GM12878 (cell line): ENCODE measurements at regions not wholly inside any gene's neighbourhood (a gene's known extent, or its start where the extent isn't known, plus 50 kb on each side); places are given as distances from the start of the nearest gene placed in this dataset.

Source experiments
- EZH2 ChIP-seq: IDR thresholded peaks from 2 replicates; pipeline ENCODE4 v1.6.1; 2012; ENCODE audit warnings: low read depth, mild to moderate bottlenecking, control low read depth, inconsistent platforms, low read length, borderline replicate concordance; ENCODE audit not compliant: control insufficient read depth
- MYB ChIP-seq: fragments of 150-350 bp; IDR thresholded peaks from 2 replicates; pipeline ENCODE4 v1.6.1; 2014; ENCODE audit warnings: mild to moderate bottlenecking, low read depth, low read length, borderline replicate concordance
- MYC ChIP-seq: IDR thresholded peaks from 2 replicates; pipeline ENCODE4 v1.6.1; 2011; ENCODE audit warnings: mild to moderate bottlenecking, low read length, moderate library complexity, inconsistent platforms; ENCODE audit not compliant: insufficient read depth, insufficient replicate concordance, insufficient read length, severe bottlenecking
- NR2C2 ChIP-seq: IDR thresholded peaks from 2 replicates; pipeline ENCODE4 v1.6.1; 2011; ENCODE audit warnings: borderline replicate concordance, low read depth; ENCODE audit not compliant: control insufficient read depth, insufficient read length
- SMAD1 ChIP-seq: fragments of 450-650 bp; IDR thresholded peaks from 2 replicates; pipeline ENCODE4 v1.6.1; 2018; ENCODE audit warnings: mild to moderate bottlenecking, low read depth; ENCODE audit not compliant: partially characterized antibody
- TF ChIP-seq, protein P1 (sequence below), 3 experiments: IDR thresholded peaks in 2 of 3; conservative IDR thresholded peaks in 1 of 3; 2 replicates each; pipeline ENCODE4 v1.5.1; 2011; ENCODE audit warnings: low read depth in 3 of 3, low read length in 3 of 3, mild to moderate bottlenecking in 3 of 3, control low read depth in 2 of 3, moderate library complexity in 2 of 3, inconsistent platforms in 1 of 3, mixed read lengths in 1 of 3; ENCODE audit not compliant: control insufficient read depth in 2 of 3, insufficient read depth in 1 of 3; ENCODE audit errors: extremely low read depth in 1 of 3

DNA sequence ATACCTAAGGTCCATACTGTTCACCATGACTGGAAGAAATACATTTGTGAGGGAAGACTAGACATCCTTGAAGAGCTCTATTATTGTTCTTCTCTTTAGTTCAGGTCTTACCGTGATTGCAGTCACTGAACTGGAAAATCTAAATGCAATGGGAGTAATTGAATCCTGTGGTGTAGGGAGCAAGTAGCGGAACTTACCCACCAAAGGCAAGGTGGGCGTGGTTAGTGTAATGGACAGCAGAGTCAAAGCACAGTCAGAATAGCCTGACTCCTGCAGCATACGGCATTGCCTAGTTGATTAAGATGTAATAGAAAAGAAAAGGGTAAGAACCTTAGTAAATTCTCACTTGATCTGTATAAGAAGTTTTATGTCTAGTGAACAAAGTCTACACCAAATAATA lies 679.7 kb upstream of the EPHA7 start:
- TF ChIP-seq, protein P1, sequence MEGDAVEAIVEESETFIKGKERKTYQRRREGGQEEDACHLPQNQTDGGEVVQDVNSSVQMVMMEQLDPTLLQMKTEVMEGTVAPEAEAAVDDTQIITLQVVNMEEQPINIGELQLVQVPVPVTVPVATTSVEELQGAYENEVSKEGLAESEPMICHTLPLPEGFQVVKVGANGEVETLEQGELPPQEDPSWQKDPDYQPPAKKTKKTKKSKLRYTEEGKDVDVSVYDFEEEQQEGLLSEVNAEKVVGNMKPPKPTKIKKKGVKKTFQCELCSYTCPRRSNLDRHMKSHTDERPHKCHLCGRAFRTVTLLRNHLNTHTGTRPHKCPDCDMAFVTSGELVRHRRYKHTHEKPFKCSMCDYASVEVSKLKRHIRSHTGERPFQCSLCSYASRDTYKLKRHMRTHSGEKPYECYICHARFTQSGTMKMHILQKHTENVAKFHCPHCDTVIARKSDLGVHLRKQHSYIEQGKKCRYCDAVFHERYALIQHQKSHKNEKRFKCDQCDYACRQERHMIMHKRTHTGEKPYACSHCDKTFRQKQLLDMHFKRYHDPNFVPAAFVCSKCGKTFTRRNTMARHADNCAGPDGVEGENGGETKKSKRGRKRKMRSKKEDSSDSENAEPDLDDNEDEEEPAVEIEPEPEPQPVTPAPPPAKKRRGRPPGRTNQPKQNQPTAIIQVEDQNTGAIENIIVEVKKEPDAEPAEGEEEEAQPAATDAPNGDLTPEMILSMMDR (IDR thresholded peaks at IDR 0.05 in 2 of 3, conservative IDR thresholded peaks at IDR 0.05 in 1 of 3; ENCODE audit: control insufficient read depth in 2 of 3, extremely low read depth in 1 of 3, insufficient read depth in 1 of 3, low read depth in 3 of 3, low read length in 3 of 3), result no peak
- TF ChIP-seq NR2C2 (no peak), MYB (no peak), EZH2 (no peak), SMAD1 (no peak), MYC (no peak)
